ENCODE measurements at regions not wholly inside any gene's neighbourhood (a gene's known extent, or its start where the extent isn't known, plus 50 kb on each side); places are given as distances from the start of the nearest gene placed in this dataset.

DNA sequence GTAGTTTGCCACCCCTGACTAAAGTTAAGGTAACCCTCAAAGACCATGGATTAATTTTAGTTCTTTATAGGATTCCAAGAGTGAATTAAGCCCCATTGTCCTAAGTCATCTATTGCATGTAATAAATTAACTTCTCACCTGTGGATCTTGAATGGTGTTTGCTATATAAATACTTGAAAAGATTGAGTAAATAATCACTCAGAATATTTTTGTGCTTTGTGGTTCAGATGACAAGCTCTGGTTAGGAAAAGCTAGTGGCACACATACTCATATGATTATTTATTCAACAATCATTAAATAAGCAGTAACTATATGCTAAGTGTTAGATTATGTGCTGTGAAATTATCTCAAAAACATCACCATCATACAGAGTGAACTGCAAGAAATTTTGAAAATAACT lies 203.2 kb downstream of the OGFRL1 start:
- TF ChIP-seq POLR2AphosphoS5 (IDR thresholded peaks at IDR 0.05; ENCODE audit: borderline replicate concordance, low read depth, low read length), result no peak
- TF ChIP-seq FOXP2 (optimal IDR thresholded peaks at IDR 0.05; ENCODE audit: control extremely low read depth, extremely low read length, insufficient read depth), result no peak
- no peak for TF ChIP-seq EZH2 (IDR thresholded peaks at IDR 0.05)
